GM10248 (cell line): ENCODE measurements at regions not wholly inside any gene's neighbourhood (a gene's known extent, or its start where the extent isn't known, plus 50 kb on each side); places are given as distances from the start of the nearest gene placed in this dataset.

Source experiments
- CTCF ChIA-PET: fragments of 300-600 bp; sonication (Branson Sonifier 250); formaldehyde crosslinking; extraction: SDS; loops from one replicate; lab custom pipeline; 2021; ENCODE audit warnings: antibody characterized with exemption; lab: Yijun Ruan, JAX
- POLR2A ChIA-PET: fragments of 350-650 bp; sonication (Branson Sonifier 250); formaldehyde crosslinking; extraction: SDS; loops from one replicate; lab custom pipeline; 2020; ENCODE audit warnings: antibody characterized with exemption; lab: Yijun Ruan, JAX
- DNase-seq: peaks from one replicate; pipeline ENCODE4 v3.0.0; 2012; ENCODE audit errors: extremely low spot score
- TF ChIP-seq, protein P1 (sequence below): IDR thresholded peaks from 2 replicates; pipeline ENCODE4 v1.5.1; 2012; ENCODE audit warnings: mild to moderate bottlenecking, low read depth; ENCODE audit errors: extremely low read depth, missing control alignments, control extremely low read depth

DNA sequence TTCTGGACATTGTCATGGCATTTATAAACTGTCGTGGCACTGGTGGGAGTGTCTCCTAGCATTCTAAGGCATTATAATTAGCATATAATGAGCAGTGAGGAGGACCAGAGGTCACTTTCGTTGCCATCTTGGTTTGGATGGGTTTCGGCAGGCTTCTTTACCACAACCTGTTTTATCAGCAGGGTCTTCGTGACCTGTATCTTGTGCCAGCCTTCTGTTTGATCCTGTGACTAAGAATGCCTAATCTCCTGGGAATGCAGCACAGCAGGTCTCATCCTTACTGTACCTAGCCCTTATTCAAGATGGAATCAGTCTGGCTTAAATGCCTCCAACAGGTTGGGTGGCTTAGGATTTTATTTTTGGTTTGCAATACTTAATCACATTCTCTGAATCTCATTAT, 142.7 kb upstream of the GGTLC1 start:
- TF ChIP-seq, protein P1, sequence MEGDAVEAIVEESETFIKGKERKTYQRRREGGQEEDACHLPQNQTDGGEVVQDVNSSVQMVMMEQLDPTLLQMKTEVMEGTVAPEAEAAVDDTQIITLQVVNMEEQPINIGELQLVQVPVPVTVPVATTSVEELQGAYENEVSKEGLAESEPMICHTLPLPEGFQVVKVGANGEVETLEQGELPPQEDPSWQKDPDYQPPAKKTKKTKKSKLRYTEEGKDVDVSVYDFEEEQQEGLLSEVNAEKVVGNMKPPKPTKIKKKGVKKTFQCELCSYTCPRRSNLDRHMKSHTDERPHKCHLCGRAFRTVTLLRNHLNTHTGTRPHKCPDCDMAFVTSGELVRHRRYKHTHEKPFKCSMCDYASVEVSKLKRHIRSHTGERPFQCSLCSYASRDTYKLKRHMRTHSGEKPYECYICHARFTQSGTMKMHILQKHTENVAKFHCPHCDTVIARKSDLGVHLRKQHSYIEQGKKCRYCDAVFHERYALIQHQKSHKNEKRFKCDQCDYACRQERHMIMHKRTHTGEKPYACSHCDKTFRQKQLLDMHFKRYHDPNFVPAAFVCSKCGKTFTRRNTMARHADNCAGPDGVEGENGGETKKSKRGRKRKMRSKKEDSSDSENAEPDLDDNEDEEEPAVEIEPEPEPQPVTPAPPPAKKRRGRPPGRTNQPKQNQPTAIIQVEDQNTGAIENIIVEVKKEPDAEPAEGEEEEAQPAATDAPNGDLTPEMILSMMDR = no peak
- POLR2A ChIA-PET = no interaction called here
- DNase-seq = no peak
- CTCF ChIA-PET = no interaction called here

DNA sequence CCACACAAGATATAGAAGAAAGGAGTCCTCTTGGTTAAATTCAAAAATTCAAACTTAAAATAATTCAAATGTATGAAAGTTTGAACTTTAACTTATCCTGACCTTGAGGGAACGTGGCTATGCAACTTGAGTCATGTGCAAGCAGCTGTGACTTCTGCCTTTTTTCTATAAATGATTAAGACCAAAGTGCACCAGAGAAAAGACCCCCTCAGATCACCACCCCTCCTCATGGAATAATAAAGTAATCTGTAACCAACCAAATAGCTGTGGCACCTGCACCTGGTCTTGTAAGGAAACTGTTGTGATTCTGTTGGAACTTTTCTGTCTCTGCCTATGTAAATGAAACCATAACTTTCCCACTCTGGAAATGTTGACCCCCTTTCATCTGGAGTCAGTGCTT, 141.1 kb upstream of the GGTLC1 start:
- ChIA-PET CTCF (no interaction called here), POLR2A (no interaction called here)
- TF ChIP-seq, protein P1 = no peak
- no peak for DNase-seq

DNA sequence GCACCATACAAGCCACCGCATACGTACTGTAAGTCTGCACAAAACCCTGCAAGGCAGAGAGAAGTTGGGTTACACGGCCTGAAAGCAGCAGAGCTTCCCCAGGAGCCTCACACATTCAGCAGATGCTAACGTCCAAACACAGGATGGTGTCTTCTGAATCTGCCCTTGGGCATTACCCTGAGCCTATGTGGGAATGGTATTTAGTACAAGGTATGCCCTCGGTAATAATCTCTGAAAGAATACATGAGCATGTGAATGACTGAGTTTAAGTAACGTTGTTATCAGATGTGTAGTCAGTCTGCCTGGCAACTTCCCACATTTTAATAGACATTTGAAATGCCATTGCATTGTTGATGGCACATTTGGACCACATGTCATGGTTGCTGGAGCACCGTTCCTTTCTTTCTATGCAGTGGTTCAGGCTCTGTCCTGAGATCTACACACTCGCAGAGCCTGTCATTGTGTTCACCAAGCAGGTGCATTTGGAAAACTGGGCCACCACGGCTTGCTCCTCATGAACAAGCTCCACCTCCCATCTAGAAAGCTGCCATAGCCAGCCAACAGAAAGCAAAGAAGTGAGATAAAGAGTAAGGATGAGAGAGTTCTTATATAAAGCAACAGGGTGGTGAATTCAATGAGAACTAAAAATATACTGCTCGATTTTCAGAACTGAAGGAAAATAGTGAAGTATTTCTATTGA, 136.5 kb upstream of the GGTLC1 start:
- ChIA-PET POLR2A (no interaction called here), CTCF (interaction anchor here (0.9 kb wide), 1 partner anchor 16 kb away, joined by 3 read pairs; no protein-coding TSS in a partner anchor)
- TF ChIP-seq, protein P1 = no peak
- DNase-seq = no peak

DNA sequence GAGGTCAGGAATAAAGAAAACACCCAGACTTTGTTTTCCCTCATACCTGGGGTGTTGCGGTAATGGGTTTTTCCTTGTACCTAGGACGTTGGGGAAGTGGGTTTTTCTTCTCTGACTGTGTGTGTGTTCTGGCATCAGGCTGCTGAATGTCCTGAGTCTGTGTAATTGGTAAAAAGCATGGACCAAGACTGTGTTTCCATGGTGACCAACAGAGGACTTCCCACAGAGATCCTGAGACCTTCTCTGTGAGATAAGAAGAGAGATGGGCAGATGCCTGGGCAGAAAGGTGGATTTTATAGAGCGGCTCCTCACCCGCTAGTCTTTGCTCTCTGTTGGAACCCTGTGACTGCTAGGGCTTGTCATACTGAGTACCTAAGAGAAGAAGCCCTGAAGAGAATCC, 135.4 kb upstream of the GGTLC1 start:
- CTCF ChIA-PET = no interaction called here
- no peak for DNase-seq
- POLR2A ChIA-PET = no interaction called here
- TF ChIP-seq, protein P1 = no peak

DNA sequence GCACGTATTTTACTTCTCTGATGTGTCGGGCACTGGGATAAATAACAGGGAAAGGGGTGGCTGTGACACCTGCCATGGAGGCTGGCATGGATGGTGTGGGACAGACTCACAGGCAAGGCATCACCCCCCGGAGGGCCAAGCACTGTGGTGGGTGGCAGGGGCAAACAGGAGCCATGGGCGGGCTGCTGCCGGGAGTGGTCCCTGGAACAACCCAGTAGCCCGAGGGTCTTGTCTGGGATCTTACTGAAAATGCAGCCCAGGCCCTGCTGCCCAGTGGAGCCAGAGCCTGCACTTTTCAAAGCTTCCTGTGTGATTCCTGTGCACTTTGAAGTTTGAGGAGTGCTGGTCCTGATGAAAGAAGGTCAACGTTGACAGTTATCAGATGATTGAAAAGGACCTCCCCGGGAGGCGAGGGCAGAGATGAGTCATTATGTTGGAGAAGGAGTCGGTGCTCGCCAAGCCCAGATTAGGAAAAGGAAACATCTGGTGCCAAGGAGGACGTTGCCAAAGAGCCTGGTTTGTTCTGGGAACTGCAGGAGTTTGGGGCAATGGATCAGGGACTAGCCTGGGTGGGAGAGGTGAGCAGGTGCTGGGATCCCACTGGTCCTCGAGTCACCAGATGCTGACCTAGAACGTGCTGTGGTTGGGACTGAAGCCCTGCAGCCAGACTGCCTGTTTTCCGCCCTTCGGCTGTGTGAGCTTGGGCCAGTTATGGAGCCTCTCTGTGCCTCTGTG, 130.0 kb upstream of the GGTLC1 start:
- ChIA-PET POLR2A (no interaction called here), CTCF (interaction anchor here (2.0 to 2.2 kb wide), 2 partner anchors 17 to 18 kb away, joined by 6 read pairs; no protein-coding TSS in a partner anchor)
- TF ChIP-seq, protein P1 = no peak
- DNase-seq = no peak

DNA sequence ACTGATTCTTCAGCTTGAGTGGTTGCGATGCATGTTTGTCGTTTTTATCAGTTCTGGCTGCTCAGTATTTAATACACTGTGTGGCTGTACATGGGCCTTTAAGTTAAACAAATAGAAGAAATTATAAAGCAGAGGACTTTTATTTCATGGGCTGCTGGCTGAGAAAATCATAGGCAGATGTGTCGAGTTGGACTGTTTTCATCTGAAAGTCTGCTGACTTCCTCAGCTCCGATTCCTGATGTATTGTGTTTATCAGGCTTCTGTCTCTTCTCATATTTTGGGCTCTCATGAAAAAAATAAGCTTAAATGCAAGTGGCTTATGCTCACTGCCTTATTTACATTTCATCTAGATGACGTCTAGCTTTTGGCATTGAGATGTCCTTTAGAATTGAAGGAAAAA, 129.5 kb upstream of the GGTLC1 start:
- CTCF ChIA-PET = interaction anchor here (2.0 to 2.2 kb wide), 2 partner anchors 16 to 18 kb away, joined by 6 read pairs; no protein-coding TSS in a partner anchor
- DNase-seq = no peak
- TF ChIP-seq, protein P1 = no peak
- POLR2A ChIA-PET = no interaction called here
